GM18951 (cell line): ENCODE measurements at regions not wholly inside any gene's neighbourhood (a gene's known extent, or its start where the extent isn't known, plus 50 kb on each side); places are given as distances from the start of the nearest gene placed in this dataset.
"Not testable (repeated sequence)": the region's sequence is repeated elsewhere in the genome, so short reads cannot be mapped to it uniquely, and the experiment has no call there.

Source experiments
- POLR2A ChIP-seq: IDR thresholded peaks from 4 replicates; pipeline ENCODE4 v1.6.1; 2011; ENCODE audit warnings: mild to moderate bottlenecking; ENCODE audit not compliant: insufficient read length, insufficient read depth; ENCODE audit errors: extremely low read depth
- in situ Hi-C: fragments of 300-500 bp; cut with MboI; formaldehyde crosslinking; loops from one replicate; pipeline ENCODE4 v1.12.0; 2022; ENCODE audit warnings: low sequenced_read_pairs, mixed read lengths, inconsistent platforms; ENCODE audit not compliant: unreplicated experiment

DNA sequence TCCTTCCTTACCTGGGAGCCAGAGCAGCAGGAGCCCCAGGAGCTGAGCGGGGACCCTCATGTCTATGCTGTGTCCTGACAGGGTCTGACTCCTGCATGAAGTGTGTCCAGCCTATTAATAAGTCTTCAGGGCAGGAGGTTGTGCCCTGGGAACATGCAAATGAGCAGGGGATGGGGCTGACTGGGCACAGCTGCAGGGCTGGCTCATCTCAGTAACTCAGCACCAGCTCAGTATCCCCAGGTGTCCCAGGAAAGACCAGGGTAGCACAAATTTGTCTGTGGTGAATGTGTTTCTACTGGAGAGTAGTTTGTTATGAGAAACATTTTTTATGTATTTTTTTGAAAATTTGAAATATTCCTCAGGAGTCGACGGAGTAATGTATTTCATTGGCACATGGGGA lies 301.3 kb downstream of the RPIA start:
- in situ Hi-C loops = not testable (repeated sequence)

DNA sequence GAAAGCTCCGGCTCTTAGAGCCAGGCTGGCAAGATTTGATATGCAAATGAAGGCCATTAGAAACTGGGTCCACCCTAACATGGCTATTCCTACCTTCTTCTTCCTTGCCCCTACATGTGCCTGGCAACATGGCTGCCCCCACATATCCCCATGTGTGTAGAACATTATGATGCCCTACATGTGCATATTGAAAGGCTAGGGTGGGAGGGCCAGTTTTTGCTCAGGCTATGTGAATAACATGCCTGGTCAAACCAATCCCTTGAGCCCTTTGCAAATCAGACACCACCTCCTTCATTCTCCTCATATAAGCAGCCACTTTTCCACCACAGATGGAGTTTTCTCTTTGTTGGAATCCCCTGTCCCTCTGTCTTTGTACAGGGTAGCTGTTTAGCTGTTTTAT lies 303.4 kb downstream of the RPIA start:
- in situ Hi-C loops = not testable (repeated sequence)

DNA sequence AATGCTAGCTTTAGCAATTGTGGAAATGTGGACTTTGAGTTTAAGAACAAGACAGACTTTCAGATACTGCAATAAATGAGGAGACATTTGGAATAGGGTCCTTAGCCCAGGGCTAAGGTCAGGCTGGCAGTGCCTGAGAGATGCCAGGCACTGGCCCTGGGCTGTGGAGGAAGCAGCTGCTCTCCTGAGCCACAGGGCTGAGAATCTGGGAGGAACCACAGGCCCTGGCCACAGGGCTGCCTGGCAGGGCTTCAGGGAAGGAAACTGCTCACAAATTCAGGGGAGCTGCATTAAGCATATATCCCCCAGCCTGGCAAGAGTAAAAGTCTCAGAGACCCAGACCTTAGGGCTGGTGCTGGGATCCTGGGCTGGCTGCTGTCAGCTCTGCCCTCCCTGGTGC lies 305.1 kb downstream of the RPIA start:
- in situ Hi-C loops = not testable (repeated sequence)

DNA sequence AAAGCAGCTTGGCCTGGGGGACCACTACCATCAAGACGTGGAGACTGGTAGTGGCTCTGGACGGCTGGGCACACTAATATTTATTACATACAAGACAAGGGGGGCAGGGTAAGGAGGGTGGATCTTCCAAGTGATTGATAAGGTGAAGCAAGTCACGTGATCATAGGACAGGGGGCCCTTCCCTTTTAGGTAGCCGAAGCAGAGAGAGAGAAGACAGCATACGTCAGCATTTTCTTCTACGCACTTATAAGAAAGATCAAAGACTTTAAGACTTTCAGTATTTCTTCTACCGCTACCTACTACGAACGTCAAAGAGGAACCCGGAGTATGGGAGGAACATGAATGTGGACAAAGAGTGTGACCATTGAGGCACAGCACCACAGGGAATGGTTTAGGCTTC lies 307.9 kb downstream of the RPIA start:
- in situ Hi-C loops = no loop called here
- no peak for TF ChIP-seq POLR2A

DNA sequence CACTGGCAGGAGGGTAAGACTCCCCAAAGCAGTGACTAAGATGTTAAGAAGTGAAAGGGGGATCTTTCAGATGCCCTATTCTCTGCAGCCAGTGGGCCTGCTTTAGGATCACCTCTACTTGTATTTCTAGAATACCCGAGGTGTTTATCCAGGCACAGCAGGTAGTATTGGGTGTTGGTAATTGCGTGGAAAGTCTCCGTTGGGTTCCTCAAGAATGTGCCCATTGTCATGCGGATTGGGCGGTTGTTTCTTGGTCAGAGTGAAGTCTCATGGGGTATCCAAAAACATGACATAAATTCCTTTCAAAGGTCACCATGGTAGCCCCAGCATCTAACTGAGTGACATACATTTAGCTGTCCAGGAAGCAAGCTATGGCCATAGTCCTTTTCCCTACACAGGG lies 308.8 kb downstream of the RPIA start:
- TF ChIP-seq POLR2A = no peak
- in situ Hi-C loops = no loop called here

DNA sequence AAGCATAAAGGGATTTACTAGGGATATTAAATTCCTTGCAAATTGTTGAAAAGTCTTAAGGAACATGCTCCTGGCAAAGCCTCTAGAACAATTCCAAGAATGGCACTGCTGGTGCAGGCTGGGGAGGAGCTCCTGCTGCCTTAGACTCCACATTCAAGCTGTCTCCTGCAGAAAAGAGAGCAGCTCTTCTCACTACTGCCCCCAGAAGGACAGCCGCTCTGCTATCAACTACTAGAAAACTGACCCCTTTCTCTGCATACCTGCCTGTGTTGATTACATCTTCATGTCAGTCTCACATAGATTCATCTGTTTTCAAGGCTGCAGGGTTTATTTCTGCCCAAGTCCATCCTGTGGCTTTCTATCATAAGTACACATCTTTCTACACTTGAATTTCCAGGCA lies 312.8 kb downstream of the RPIA start:
- in situ Hi-C loops = not testable (repeated sequence)

DNA sequence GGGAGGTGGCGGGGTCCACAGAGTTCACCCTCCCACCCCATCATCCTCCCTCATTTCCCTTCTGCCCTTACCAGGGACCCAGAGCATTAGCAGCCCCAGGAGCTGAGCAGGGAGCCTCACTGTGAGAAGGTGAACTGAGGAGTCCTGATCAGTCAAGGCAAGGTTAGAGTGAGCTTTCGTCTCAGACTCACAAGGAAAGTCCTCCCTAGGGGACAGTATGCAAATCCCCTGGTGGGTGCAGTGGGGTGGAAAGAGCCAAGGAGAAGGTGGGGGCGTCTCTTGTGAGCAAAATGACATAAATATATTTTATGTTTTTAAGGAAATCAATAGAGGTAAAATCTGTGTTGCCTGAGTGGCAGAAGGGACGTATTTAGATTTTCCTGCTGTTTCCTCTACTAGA lies 329.1 kb downstream of the RPIA start:
- in situ Hi-C loops = not testable (repeated sequence)

DNA sequence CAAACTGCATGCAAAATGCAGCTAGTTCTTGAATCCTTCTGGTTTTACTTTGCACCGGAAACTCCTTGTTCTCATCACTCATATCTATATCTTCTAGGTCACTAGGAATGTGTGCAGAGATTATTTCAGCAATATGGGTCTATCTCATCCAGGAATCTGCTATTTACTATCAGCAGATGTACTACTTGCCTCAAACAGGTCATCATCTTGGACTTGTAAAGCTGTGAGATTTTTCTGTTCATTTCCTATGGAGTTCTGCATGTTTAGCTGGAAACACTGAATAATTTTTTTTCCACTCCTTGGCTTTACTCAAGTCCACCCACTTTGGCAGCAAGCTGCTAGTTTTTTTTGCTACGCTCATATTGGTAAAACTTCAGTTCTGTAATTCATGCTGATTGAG lies 334.8 kb downstream of the RPIA start:
- in situ Hi-C loops = loop anchor here (25.0 kb wide), 1 partner anchor 1136 kb away; no protein-coding TSS in a partner anchor

DNA sequence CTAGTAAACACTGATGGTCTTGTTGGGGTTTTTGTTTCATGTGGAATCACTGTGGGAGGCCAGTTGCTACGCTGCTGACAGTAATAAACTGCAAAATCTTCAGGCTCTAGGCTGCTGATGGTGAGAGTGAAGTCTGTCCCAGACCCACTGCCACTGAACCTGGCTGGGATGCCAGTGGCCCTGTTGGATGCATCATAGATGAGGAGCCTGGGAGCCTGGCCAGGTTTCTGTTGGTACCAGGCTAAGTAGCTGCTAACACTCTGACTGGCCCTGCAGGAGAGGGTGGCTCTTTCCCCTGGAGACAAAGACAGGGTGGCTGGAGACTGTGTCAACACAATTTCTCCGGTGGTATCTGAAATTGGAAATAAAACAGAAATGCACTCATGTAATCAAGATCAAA lies 335.6 kb downstream of the RPIA start:
- in situ Hi-C loops = loop anchor here (25.0 kb wide), 1 partner anchor 1135 kb away; no protein-coding TSS in a partner anchor

DNA sequence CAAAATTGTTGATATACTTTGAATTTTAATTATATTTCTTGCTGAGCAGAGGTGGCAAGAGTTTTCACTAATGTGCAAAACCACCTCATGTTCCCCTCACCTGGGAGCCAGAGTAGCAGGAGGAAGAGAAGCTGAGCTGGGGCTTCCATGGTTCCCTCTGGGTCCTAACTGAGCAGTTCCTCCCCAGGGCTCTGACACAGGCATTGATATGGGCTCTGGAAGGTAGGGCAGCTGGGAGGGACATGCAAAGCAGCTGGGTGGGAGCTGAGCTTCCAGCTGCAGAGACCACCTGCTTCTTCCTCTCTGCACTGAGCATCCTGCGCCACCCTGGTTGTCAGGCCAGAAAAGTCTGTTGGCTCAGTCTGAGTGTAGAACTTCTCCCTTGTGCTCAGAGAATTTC lies 336.1 kb downstream of the RPIA start:
- in situ Hi-C loops = loop anchor here (25.0 kb wide), 1 partner anchor 1135 kb away; no protein-coding TSS in a partner anchor

DNA sequence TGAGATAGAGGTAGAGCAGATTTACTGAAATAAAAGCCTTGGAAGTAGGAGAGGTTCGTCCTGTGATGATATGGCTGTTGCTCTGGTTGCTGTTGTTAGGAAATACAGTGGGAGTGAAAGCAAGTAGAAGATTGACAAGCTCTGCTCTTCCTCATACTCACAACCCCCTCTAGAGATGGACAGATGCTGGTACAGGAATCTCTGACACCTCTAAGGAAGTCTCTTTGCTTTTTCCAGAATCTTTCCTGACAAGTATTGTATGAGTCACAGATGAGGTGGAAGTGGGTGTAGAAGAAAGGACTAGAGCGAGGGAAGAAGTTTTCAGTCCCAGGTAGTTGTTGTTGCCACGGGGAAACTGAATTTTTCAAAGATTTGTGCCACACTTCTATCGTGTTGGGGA lies 337.8 kb downstream of the RPIA start:
- in situ Hi-C loops = loop anchor here (25.0 kb wide), 1 partner anchor 1133 kb away; no protein-coding TSS in a partner anchor

DNA sequence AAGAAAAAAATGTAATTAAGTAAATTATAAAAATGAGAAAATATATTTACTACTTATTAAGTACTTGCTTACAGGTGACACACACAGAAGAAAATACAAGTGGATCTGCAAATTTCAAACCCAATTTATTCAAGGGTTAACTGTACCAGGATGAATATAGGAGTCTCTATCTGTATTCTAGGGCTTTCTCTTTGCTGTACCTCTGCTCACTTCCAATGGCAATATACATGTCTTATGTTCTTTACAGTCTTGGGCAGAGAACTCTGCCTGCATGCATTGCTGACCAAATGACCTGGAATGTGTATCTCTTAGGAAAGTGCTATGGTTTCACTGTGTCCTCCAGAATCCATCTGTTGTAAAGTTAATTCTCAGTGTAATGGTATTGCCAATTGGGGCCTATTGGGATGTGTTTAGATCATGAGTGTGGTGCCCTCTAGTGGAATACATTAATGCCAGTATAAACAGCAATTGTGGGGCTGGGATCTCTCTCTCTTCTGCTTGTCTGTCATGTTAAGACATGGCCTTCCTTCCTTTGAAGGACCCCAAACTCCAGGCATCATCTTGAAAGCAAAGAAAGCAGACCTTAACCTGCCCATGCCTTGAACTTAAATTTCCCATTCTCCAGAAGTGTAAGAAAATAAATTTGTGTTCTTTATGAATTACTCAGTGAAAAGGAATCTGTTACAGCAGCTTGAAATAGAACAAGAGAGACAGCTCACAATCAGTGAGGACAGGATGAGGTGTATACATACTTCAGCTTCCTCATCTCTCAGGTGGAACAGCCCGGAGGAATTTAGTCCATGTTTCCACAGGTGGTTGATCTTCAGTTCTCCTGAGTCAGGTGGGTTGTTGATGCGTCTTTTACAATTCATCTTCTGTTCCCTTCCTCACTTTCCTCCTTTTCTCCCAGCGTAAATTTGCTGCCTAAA lies 356.9 kb downstream of the RPIA start:
- in situ Hi-C loops = loop anchor here (25.0 kb wide), 1 partner anchor 1114 kb away; no protein-coding TSS in a partner anchor

DNA sequence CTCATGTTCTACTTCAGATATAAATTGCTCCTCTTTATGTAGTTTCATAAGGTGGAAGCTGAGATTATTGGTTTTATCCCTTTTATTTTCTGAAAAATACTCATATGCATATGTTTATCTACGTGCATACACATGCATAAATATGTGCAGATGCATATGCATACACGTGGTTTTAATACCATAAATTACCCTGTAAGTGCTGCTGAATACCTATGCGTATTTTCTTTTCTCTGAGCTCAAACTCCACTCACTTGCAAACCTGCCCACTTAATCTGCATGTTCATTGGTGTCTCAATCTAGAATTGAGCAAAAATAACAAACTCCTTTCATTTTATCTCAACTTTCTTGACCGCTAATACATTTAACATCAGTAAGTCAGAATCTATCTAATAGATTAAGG lies 367.1 kb downstream of the RPIA start:
- in situ Hi-C loops = not testable (repeated sequence)

DNA sequence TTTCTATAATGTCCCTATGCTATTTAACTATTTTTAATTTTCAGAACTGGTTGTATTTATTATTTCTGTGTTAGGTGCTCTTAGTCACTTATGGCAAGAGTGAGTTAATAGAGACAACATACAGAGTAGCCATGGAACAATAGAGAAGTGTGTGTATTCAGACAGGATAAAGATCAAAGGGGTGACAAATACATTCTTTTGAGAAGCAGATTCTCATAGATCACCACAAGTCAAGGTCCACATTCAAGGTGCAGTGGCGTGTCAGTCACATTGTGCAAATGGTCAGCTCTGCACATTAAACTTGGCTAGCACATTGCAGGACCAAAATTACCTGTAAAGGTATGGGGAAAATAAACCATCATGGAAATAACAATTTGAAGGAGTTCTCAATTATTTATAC lies 369.7 kb downstream of the RPIA start:
- in situ Hi-C loops = not testable (repeated sequence)

DNA sequence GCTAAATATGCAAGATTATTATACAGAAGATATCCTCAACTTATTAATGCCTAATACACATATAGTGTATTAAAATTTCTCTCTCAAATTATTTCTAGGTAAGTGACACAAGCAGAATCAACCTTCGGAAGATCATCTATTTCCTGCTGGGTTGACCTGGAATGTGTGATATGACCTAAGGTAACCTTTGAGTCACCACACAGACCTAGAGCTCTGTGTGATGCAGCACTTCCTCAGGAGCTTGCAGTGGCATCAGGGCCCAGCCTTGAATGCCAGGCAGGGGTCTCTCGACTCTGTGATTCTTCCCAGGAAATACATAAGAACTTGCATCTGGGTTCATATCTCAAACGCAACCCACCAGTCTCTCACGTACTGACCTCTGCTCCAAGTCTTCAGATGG lies 385.3 kb downstream of the RPIA start:
- in situ Hi-C loops = not testable (repeated sequence)

DNA sequence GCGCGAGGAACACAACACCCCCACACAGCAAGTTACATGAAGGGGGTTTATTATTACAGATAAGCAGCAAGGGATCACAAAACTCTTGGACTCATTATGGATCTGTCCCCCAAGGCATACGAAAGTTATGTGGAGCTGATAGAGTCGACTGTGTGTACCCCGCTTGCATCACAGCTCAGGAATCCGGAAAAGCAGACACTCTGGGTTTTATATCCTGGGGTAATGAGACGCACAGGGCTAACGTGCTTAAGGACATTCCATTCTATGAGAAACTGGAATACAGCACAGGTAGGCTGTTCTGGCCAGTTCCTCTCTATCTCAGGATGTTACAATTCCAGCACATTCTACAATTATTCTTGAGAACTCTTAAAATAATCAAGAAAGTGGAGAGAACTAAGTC lies 401.4 kb downstream of the RPIA start:
- in situ Hi-C loops = not testable (repeated sequence)

DNA sequence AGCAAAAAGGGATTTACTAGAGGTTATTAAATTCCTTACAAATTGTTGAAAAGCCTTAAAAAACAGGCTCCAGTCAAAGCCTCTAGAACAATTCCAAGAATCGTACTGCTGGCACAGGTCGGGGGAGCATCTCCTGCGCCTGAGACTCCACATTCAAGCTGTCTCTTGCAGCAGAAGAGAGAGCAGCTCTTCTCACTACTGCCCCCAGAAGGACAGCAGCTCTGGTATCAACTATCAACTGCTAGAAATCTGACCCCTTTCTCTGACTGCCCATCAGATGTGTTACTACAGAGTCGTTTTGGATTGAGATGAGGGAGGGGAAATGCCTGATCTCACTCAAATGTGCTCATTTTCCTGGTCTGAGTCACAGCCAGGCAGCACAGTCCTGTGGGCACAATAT lies 403.6 kb downstream of the RPIA start:
- in situ Hi-C loops = not testable (repeated sequence)

DNA sequence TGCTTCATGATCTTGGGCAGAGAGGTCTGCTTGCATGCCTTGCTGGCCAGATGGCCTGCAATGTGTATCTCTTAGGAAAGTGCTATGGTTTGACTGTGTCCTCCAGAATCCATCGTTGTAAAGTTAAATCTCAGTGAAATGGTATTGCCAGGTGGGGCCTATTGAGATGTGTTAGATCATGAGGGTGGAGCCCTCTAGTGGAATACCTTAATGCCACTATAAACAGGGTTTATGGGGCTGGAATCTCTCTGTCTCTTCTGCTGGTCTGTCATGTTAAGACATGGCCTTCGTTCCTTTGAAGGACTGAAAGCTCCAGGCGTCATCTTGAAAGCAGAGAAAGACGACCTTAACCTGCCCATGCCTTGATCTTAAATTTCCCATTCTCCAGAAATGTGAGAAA lies 411.1 kb downstream of the RPIA start:
- in situ Hi-C loops = loop anchor here (25.0 kb wide), 1 partner anchor 985 kb away; no protein-coding TSS in a partner anchor

DNA sequence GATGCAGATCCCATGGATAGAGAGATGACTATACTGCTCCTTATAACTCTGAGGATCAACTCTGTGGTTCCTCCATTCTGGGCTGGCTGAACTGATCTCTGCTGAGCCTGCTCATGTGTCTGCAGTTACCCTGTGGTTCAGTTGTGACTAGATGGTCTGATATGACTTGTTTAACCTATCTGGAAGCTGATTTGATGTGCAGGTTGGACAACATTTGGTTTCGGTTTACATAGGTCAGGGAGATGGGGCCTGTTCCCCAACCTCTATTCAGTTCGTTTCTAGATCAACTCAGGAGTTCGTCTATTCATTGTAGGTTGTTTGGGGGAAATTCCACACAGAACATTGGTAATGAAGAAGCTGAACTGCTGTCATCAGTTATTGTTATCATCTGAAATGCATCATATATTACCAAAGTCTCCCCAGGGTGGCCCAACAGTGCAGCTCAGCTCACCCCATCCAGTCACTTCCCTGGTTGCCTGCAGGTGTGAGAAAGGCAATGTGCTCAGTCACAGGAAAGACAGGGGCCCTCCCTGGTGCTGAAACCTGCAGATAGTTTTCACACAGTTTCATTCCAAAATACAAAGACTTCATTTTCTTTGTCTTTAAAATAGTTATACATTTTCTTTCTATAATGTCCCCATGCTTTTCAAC lies 415.0 kb downstream of the RPIA start:
- in situ Hi-C loops = loop anchor here (25.0 kb wide), 1 partner anchor 981 kb away; no protein-coding TSS in a partner anchor

DNA sequence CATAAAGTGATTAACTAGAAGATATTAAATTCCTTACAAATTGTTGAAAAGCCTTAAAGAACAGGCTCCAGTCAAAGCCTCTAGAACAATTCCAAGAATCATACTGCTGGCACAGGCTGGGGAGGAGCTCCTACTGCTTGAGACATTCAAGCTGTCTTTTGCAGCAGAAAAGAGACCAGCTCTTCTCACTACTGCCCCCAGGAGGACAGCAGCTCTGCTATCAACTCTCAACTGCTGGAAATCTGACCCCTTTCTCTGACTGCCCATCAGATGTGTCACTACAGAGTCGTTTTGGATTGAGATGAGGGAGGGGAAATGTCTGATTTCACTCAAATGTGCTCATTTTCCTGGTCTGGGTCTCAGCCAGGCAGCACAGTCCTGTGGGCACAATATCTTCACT lies 421.0 kb downstream of the RPIA start:
- in situ Hi-C loops = loop anchor here (25.0 kb wide), 1 partner anchor 975 kb away; no protein-coding TSS in a partner anchor
